Loucy (cell line): ENCODE measurements at regions not wholly inside any gene's neighbourhood (a gene's known extent, or its start where the extent isn't known, plus 50 kb on each side); places are given as distances from the start of the nearest gene placed in this dataset.

Experiments used
- CTCF ChIP-seq: fragments of 200-600 bp; sonication (generic); conservative IDR thresholded peaks from 2 replicates; pipeline ENCODE4 v1.5.1; 2014; ENCODE audit warnings: mild to moderate bottlenecking, antibody characterized with exemption, low read length
- EZH2phosphoT487 ChIP-seq: fragments of 200-600 bp; IDR thresholded peaks from 2 replicates; pipeline ENCODE4 v1.6.1; 2018; ENCODE audit warnings: antibody characterized with exemption, mild to moderate bottlenecking, moderate library complexity, borderline replicate concordance

DNA sequence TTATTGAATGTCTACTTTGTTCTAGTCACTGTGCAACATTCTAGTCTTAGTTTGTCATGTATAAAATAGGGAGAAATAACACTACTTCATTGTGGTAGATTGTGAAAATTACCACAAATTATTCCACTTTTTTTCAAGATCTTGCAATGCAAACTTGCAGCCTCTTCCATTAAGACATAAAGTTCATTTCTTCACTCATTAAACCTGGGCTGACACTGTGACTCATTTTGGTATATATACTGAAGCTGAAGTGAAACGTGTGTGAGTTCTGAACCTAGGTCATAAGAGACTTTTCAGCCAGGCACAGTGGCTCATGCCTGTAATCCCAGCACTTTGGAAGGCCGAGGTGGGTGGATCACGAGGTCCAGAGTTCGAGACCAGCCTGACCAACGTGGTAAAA lies 329.0 kb downstream of the BCKDHB start:
- TF ChIP-seq CTCF: no peak
- TF ChIP-seq EZH2phosphoT487: no peak
